BLaER1 (cell line): ENCODE measurements at regions not wholly inside any gene's neighbourhood (a gene's known extent, or its start where the extent isn't known, plus 50 kb on each side); places are given as distances from the start of the nearest gene placed in this dataset.

Experiments used
- H3K27ac ChIP-seq: shearing (Covaris generic); formaldehyde crosslinking; 2 replicates; pipeline ENCODE4 v1.8.1; 2022
- H3K27me3 ChIP-seq: shearing (Covaris generic); formaldehyde crosslinking; 2 replicates; pipeline ENCODE4 v1.8.1; 2022
- H3K36me3 ChIP-seq: shearing (Covaris generic); formaldehyde crosslinking; 2 replicates; pipeline ENCODE4 v1.8.1; 2022
- H3K4me1 ChIP-seq: shearing (Covaris generic); formaldehyde crosslinking; 2 replicates; pipeline ENCODE4 v1.8.1; 2022
- H3K4me2 ChIP-seq: shearing (Covaris generic); formaldehyde crosslinking; 2 replicates; pipeline ENCODE4 v1.8.1; 2022
- H3K4me3 ChIP-seq: shearing (Covaris generic); formaldehyde crosslinking; 2 replicates; pipeline ENCODE4 v1.8.1; 2022
- H3K9ac ChIP-seq: shearing (Covaris generic); formaldehyde crosslinking; 2 replicates; pipeline ENCODE4 v1.8.1; 2022
- H3K9me3 ChIP-seq: shearing (Covaris generic); formaldehyde crosslinking; 2 replicates; pipeline ENCODE4 v1.8.1; 2022
- H4K20me1 ChIP-seq: shearing (Covaris generic); formaldehyde crosslinking; 2 replicates; pipeline ENCODE4 v1.8.1; 2022
- Cebpa-rat ChIP-seq: shearing (Covaris generic); IDR thresholded peaks from 2 replicates; pipeline ENCODE4 v1.8.1; 2022

GRCh38 chr5:135724617-135725016 lies 109.8 kb upstream of the SLC25A48 start:
- Histone ChIP-seq H3K36me3 (no peaks in the 10 kb centered on the region), H3K4me1 (peaks cover 28% of the 10 kb centered on the region), H3K4me2 (no peak overlapping the region), H3K9ac (no peak overlapping the region), H3K9me3 (no peaks in the 10 kb centered on the region), H3K27me3 (no peaks in the 10 kb centered on the region; the same call in 1 of the 2 replicates), H3K4me3 (no peak overlapping the region), H3K27ac (no peak overlapping the region), H4K20me1 (no peaks in the 10 kb centered on the region)
- TF ChIP-seq Cebpa-rat, result no peak

DNA sequence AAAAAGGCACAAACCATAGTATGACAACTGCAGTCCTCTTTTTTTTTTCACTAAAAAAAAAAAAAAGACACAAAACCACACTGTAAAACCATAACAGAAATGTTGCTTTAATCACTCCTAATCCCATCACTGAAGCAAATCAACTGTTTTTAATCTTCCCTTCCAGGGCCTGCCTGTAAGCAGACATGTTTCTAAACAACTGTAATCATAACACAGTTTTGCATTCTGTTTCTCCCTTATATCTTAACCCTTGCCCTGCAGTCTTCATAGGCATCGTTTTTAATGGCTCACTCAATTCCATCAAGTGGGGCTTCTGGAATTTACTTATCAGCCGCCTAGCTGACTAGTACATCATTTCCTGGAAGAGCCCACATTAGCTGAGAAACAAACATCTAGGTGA lies 111.0 kb upstream of the SLC25A48 start:
- Histone ChIP-seq H3K27ac (no peak overlapping the region), H3K36me3 (no peaks in the 10 kb centered on the region), H3K9me3 (no peaks in the 10 kb centered on the region), H3K4me1 (peaks cover 31% of the 10 kb centered on the region), H3K27me3 (no peaks in the 10 kb centered on the region; the same call in 1 of the 2 replicates), H3K9ac (no peak overlapping the region), H3K4me2 (peak overlapping the region; percentile 4; the same call in 1 of the 2 replicates), H4K20me1 (no peaks in the 10 kb centered on the region), H3K4me3 (no peak overlapping the region)
- no peak for TF ChIP-seq Cebpa-rat

DNA sequence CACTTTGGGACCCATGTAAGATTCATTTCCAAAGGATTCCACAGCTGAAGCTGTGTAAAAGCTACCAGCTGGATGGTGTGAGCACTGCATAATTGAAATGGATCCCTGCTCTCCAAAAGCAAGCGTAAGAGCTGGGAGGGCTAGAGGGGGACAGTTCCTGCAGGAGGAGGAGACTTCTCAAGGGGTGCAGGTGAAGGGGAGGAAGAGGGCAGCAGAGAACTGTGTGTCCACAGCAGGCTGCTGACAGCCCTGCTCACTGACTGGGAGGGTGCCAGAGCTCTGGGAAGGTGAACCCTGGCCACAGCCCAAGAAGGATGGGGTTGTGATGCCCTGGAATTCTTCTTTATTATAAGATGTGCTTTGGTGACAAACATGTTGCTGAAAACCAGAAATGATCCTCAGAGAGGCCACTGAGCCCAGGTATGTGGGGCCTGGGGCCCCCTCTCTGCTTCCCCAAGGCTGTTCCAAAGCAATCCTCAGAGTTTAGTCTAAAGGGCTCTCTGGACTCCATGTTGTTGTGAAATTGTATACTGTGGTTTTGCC lies 112.8 kb upstream of the SLC25A48 start:
- no peak overlapping the region for H3K4me3 ChIP-seq
- peaks cover 46% of the 10 kb centered on the region for H3K4me1 ChIP-seq
- H3K9me3 ChIP-seq, result no peaks in the 10 kb centered on the region
- H3K9ac ChIP-seq, result no peak overlapping the region
- no peaks in the 10 kb centered on the region; the same call in 1 of the 2 replicates for H3K27me3 ChIP-seq
- no peak overlapping the region for H3K4me2 ChIP-seq
- H4K20me1 ChIP-seq, result no peaks in the 10 kb centered on the region
- no peaks in the 10 kb centered on the region for H3K36me3 ChIP-seq
- no peak overlapping the region for H3K27ac ChIP-seq
- no peak for TF ChIP-seq Cebpa-rat

GRCh38 chr5:135720191-135720590 lies 114.3 kb upstream of the SLC25A48 start:
- Histone ChIP-seq H3K4me1 (peaks cover 59% of the 10 kb centered on the region), H4K20me1 (no peaks in the 10 kb centered on the region), H3K27me3 (no peaks in the 10 kb centered on the region; the same call in 1 of the 2 replicates), H3K4me3 (no peak overlapping the region), H3K9ac (no peak overlapping the region), H3K27ac (no peak overlapping the region), H3K36me3 (no peaks in the 10 kb centered on the region), H3K9me3 (no peaks in the 10 kb centered on the region), H3K4me2 (peak overlapping the region; percentile 57)
- no peak for TF ChIP-seq Cebpa-rat

- TF ChIP-seq Cebpa-rat, result no peak
- peak overlapping the region; percentile 57 for H3K4me2 ChIP-seq
- no peaks in the 10 kb centered on the region for H3K9me3 ChIP-seq
- no peak overlapping the region for H3K4me3 ChIP-seq
- no peaks in the 10 kb centered on the region; the same call in 1 of the 2 replicates for H3K27me3 ChIP-seq
- peaks cover 65% of the 10 kb centered on the region for H3K4me1 ChIP-seq
- H4K20me1 ChIP-seq, result 0 out of 2 replicates have a peak, but pooled peaks cover 5% of the 10 kb centered on the region
- no peak overlapping the region for H3K9ac ChIP-seq
- H3K36me3 ChIP-seq, result no peaks in the 10 kb centered on the region
- no peak overlapping the region for H3K27ac ChIP-seq
These were observed 114.9 kb upstream of the SLC25A48 start for GRCh38 chr5:135719428-135720063.

GRCh38 chr5:135718651-135719050 lies 115.8 kb upstream of the SLC25A48 start:
- Histone ChIP-seq H3K9ac (no peak overlapping the region), H4K20me1 (0 out of 2 replicates have a peak, but pooled peaks cover 8% of the 10 kb centered on the region), H3K27me3 (no peaks in the 10 kb centered on the region; the same call in 1 of the 2 replicates), H3K4me3 (no peak overlapping the region), H3K4me2 (peak overlapping the region; percentile 57), H3K36me3 (no peaks in the 10 kb centered on the region), H3K27ac (no peak overlapping the region), H3K4me1 (peaks cover 74% of the 10 kb centered on the region), H3K9me3 (no peaks in the 10 kb centered on the region)
- TF ChIP-seq Cebpa-rat, result no peak

DNA sequence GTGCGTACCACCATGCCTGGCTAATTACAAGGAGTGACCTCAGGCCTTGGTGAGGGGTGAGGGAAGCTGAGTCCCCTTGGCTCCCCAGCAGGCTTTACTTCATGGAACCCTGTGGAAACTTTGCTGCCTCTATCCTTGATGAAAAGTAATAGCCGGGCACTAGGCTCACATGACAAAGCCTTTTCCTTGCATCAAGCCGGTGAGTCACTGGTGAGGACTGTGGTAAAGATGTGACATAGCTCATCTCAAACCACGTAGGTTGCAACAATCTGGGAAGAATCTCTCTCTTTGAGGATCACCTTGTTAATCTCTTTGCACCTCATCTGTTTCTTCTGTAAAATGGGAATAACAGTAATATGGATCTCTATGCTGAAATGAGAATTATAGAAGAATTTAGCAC lies 116.3 kb upstream of the SLC25A48 start:
- no peak for TF ChIP-seq Cebpa-rat
- Histone ChIP-seq H3K9me3 (no peaks in the 10 kb centered on the region), H3K4me3 (no peak overlapping the region), H3K9ac (no peak overlapping the region), H3K4me2 (peak overlapping the region; percentile 57), H3K36me3 (no peaks in the 10 kb centered on the region), H3K4me1 (peaks cover 75% of the 10 kb centered on the region), H4K20me1 (0 out of 2 replicates have a peak, but pooled peaks cover 8% of the 10 kb centered on the region), H3K27me3 (no peaks in the 10 kb centered on the region; the same call in 1 of the 2 replicates), H3K27ac (no peak overlapping the region)

DNA sequence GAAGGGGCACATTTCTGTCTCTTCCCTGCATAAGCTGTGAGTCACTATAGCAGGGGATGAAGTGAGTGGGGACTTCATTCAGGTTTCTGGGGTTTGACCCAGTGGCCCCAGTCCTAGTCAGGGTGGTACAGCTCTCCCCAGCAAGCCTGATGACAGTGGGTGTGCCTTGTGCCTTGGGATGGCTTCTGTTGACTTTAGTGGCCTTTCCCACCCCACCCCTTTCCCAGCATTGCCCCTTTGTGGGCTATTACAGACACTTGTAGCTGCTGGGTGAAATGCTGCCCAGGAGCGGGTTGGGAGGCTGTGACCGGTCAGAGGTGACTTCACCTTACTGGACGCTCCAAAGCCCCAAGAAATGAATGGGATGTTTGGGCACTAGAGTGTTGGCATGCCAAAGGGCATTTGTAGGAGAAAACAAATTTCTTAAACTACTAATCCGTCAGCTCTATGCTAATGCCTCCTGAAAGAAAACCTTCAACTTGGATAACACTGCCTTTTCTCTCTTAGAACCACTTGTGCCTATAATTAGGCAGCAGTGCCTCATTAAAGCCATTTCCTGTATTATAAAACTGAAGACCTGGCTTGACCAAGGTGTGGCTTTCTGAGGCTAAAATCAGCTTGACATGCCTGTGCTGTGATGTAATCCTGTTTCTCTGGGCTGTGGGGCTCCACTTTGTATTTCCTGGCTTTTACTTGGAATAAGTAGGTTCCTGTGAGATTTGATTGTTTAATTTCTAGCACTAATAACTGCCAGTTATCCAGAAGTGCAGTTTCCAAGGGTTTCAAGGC lies 119.0 kb upstream of the SLC25A48 start:
- Histone ChIP-seq H3K27me3 (no peaks in the 10 kb centered on the region), H4K20me1 (0 out of 2 replicates have a peak, but pooled peaks cover 8% of the 10 kb centered on the region), H3K36me3 (no peaks in the 10 kb centered on the region), H3K27ac (no peak overlapping the region), H3K4me1 (peaks cover 89% of the 10 kb centered on the region), H3K9me3 (no peaks in the 10 kb centered on the region), H3K9ac (no peak overlapping the region), H3K4me3 (no peak overlapping the region), H3K4me2 (peak overlapping the region; percentile 88)
- TF ChIP-seq Cebpa-rat, result no peak

GRCh38 chr5:135714126-135714894 lies 120.2 kb upstream of the SLC25A48 start:
- Histone ChIP-seq H3K4me3 (0 out of 2 replicates have a peak overlapping the region, but pooled peaks have one; percentile 26), H3K9me3 (no peaks in the 10 kb centered on the region), H3K36me3 (no peaks in the 10 kb centered on the region), H3K9ac (no peak overlapping the region), H3K27me3 (no peaks in the 10 kb centered on the region), H3K4me2 (peak overlapping the region; percentile 88), H3K4me1 (peaks cover 78% of the 10 kb centered on the region), H4K20me1 (0 out of 2 replicates have a peak, but pooled peaks cover 8% of the 10 kb centered on the region), H3K27ac (no peak overlapping the region)
- TF ChIP-seq Cebpa-rat, result no peak
